Keratinocyte (primary cell): ENCODE measurements at regions not wholly inside any gene's neighbourhood (a gene's known extent, or its start where the extent isn't known, plus 50 kb on each side); places are given as distances from the start of the nearest gene placed in this dataset.

ENCODE experiments used
- DNase-seq: peaks from one replicate; pipeline ENCODE4 v3.0.0-alpha.2; 2011; ENCODE audit warnings: low read depth, missing footprints, low spot score
- FAIRE-seq: peaks from 2 replicates; lab custom pipeline; 2011; peaks lifted over from hg19 to GRCh38; lab: Jason Lieb, UNC
- H2AFZ ChIP-seq: 2 replicates; pipeline ENCODE4 v1.6.0; 2012; ENCODE audit warnings: low read length, control low read depth, inconsistent platforms; ENCODE audit not compliant: control insufficient read depth
- H3K27ac ChIP-seq: 2 replicates; pipeline ENCODE4 v1.5.1; 2011; ENCODE audit warnings: low read length; ENCODE audit not compliant: control insufficient read depth, insufficient read depth
- H3K27me3 ChIP-seq: 3 replicates; pipeline ENCODE4 v1.6.0; 2011; ENCODE audit warnings: low read length; ENCODE audit not compliant: control insufficient read depth, insufficient read depth; ENCODE audit errors: extremely low read depth
- H3K36me3 ChIP-seq, 2 experiments: 2 replicates in 1 of 2; 3 replicates in 1 of 2; pipeline ENCODE4 v1.5.1; 2011; ENCODE audit warnings: low read length in 2 of 2, mild to moderate bottlenecking in 1 of 2; ENCODE audit not compliant: control insufficient read depth in 2 of 2, insufficient read depth in 2 of 2; ENCODE audit errors: extremely low read depth in 1 of 2
- H3K4me1 ChIP-seq: 3 replicates; pipeline ENCODE4 v1.5.1; 2011; ENCODE audit warnings: low read length; ENCODE audit not compliant: control insufficient read depth, insufficient read depth; ENCODE audit errors: extremely low read depth
- H3K4me2 ChIP-seq: 3 replicates; pipeline ENCODE4 v1.6.0; 2011; ENCODE audit warnings: low read depth, low read length; ENCODE audit not compliant: control insufficient read depth, insufficient read depth; ENCODE audit errors: extremely low read depth
- H3K4me3 ChIP-seq, 3 experiments: fragments of 200-600 bp in 1 of 3; sonication (generic) in 1 of 3; 2 replicates in 2 of 3; 3 replicates in 1 of 3; pipeline ENCODE4 v1.5.1; 2011 to 2016; ENCODE audit warnings: low read length in 3 of 3, mild to moderate bottlenecking in 3 of 3, control low read depth in 2 of 3, inconsistent platforms in 1 of 3, low read depth in 1 of 3, mixed read lengths in 1 of 3, mixed run types in 1 of 3, moderate library complexity in 1 of 3; ENCODE audit not compliant: control insufficient read depth in 2 of 3, insufficient read depth in 2 of 3; ENCODE audit errors: extremely low read depth in 1 of 3
- H3K79me2 ChIP-seq: 2 replicates; pipeline ENCODE4 v1.6.0; 2012; ENCODE audit warnings: low read length; ENCODE audit not compliant: control insufficient read depth, insufficient read depth
- H3K9ac ChIP-seq: 3 replicates; pipeline ENCODE4 v1.6.0; 2011; ENCODE audit warnings: low read length; ENCODE audit not compliant: control insufficient read depth, insufficient read depth; ENCODE audit errors: extremely low read depth
- H3K9me1 ChIP-seq: 3 replicates; pipeline ENCODE4 v1.6.0; 2011; ENCODE audit warnings: low read length; ENCODE audit not compliant: control insufficient read depth, insufficient read depth; ENCODE audit errors: extremely low read depth
- H3K9me3 ChIP-seq: 2 replicates; pipeline ENCODE4 v1.5.1; 2012; ENCODE audit warnings: low read depth, low read length; ENCODE audit not compliant: control insufficient read depth
- H4K20me1 ChIP-seq: 3 replicates; pipeline ENCODE4 v1.6.0; 2011; ENCODE audit warnings: low read length; ENCODE audit not compliant: control insufficient read depth, insufficient read depth; ENCODE audit errors: extremely low read depth
- EZH2 ChIP-seq: IDR thresholded peaks from one replicate; pipeline ENCODE4 v1.6.1; 2012; ENCODE audit warnings: inconsistent platforms, mild to moderate bottlenecking, low read length, moderate library complexity
- dilution Hi-C: fragments of 300-500 bp; cut with MboI; formaldehyde crosslinking; loops from one replicate; pipeline ENCODE4 v1.7.0; 2020; ENCODE audit warnings: low sequenced_read_pairs; ENCODE audit not compliant: extremely low pct_ligation_motif_present
- TF ChIP-seq, protein P1 (sequence below), 3 experiments: IDR thresholded peaks in 1 of 3; conservative IDR thresholded peaks in 1 of 3; optimal IDR thresholded peaks in 1 of 3; 2 replicates in 2 of 3; 3 replicates in 1 of 3; pipeline versions ENCODE3 to v1.5.1; 2011; ENCODE audit warnings: low read length in 3 of 3, mild to moderate bottlenecking in 3 of 3, moderate library complexity in 2 of 3, control low read depth in 1 of 3, inconsistent platforms in 1 of 3; ENCODE audit not compliant: insufficient read depth in 2 of 3; ENCODE audit errors: extremely low read depth in 1 of 3

- dilution Hi-C loops, result no loop called here
- H3K9me3 ChIP-seq, result no peaks in the 10 kb centered on the region
- no peak overlapping the region for H2AFZ ChIP-seq
- H3K4me1 ChIP-seq, result no peaks in the 10 kb centered on the region
- no peak for DNase-seq
- H3K9ac ChIP-seq, result no peak overlapping the region
- no peak overlapping the region for H3K4me3 ChIP-seq
- H3K27ac ChIP-seq, result no peak overlapping the region
- H3K36me3 ChIP-seq, result no peaks in the 10 kb centered on the region
- no peaks in the 10 kb centered on the region for H3K9me1 ChIP-seq
- no peak overlapping the region for H3K4me2 ChIP-seq
- no peaks in the 10 kb centered on the region for H4K20me1 ChIP-seq
- no peak for TF ChIP-seq EZH2
- TF ChIP-seq, protein P1, sequence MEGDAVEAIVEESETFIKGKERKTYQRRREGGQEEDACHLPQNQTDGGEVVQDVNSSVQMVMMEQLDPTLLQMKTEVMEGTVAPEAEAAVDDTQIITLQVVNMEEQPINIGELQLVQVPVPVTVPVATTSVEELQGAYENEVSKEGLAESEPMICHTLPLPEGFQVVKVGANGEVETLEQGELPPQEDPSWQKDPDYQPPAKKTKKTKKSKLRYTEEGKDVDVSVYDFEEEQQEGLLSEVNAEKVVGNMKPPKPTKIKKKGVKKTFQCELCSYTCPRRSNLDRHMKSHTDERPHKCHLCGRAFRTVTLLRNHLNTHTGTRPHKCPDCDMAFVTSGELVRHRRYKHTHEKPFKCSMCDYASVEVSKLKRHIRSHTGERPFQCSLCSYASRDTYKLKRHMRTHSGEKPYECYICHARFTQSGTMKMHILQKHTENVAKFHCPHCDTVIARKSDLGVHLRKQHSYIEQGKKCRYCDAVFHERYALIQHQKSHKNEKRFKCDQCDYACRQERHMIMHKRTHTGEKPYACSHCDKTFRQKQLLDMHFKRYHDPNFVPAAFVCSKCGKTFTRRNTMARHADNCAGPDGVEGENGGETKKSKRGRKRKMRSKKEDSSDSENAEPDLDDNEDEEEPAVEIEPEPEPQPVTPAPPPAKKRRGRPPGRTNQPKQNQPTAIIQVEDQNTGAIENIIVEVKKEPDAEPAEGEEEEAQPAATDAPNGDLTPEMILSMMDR (optimal IDR thresholded peaks at IDR 0.05 in 1 of 3, IDR thresholded peaks at IDR 0.05 in 1 of 3, conservative IDR thresholded peaks at IDR 0.05 in 1 of 3; ENCODE audit: extremely low read depth in 1 of 3, insufficient read depth in 2 of 3, low read length in 3 of 3), result no peak
- no peak for FAIRE-seq
- no peaks in the 10 kb centered on the region for H3K79me2 ChIP-seq
- H3K27me3 ChIP-seq, result no peaks in the 10 kb centered on the region
These were observed 479.6 kb upstream of the TENM4 start for GRCh38 chr11:79920480-79920879.

DNA sequence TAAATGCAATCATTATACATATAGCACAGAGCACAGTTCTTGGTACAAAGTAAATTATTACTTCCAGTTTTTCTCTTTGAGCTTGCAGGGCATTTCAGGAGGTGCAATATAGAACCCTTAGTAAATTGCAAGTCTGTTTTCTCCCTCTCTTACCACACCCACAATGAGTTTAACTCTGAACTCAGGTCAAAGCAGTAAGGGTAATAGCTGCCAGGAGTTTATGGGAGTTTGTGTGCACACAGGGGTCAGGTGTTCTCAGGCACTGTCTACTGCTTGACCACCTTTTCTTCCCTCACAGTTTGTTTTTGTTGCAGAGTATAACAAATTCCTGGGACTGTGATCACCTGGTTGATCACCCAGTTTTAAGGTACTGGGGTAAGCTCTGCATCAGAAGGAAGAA, 478.5 kb upstream of the TENM4 start:
- dilution Hi-C loops, result no loop called here
- H3K4me1 ChIP-seq, result no peaks in the 10 kb centered on the region
- TF ChIP-seq EZH2, result no peak
- TF ChIP-seq, protein P1 (optimal IDR thresholded peaks at IDR 0.05 in 1 of 3, IDR thresholded peaks at IDR 0.05 in 1 of 3, conservative IDR thresholded peaks at IDR 0.05 in 1 of 3; ENCODE audit: extremely low read depth in 1 of 3, insufficient read depth in 2 of 3, low read length in 3 of 3), result no peak
- H3K9me1 ChIP-seq, result no peaks in the 10 kb centered on the region
- FAIRE-seq (no peak), DNase-seq (no peak)
- H3K36me3 ChIP-seq, result no peaks in the 10 kb centered on the region
- no peaks in the 10 kb centered on the region for H3K9me3 ChIP-seq
- H3K4me2 ChIP-seq, result no peak overlapping the region
- H2AFZ ChIP-seq, result no peak overlapping the region
- no peaks in the 10 kb centered on the region for H4K20me1 ChIP-seq
- H3K79me2 ChIP-seq, result no peaks in the 10 kb centered on the region
- H3K9ac ChIP-seq, result no peak overlapping the region
- no peak overlapping the region for H3K27ac ChIP-seq
- no peaks in the 10 kb centered on the region for H3K27me3 ChIP-seq
- no peak overlapping the region for H3K4me3 ChIP-seq
